EH (cell line): ENCODE measurements at regions not wholly inside any gene's neighbourhood (a gene's known extent, or its start where the extent isn't known, plus 50 kb on each side); places are given as distances from the start of the nearest gene placed in this dataset.
"Not testable (repeated sequence)": the region's sequence is repeated elsewhere in the genome, so short reads cannot be mapped to it uniquely, and the experiment has no call there.

Experiments used
- DNase-seq: peaks from one replicate; pipeline ENCODE4 v3.0.0-alpha.2; 2015; ENCODE audit warnings: low read depth

GRCh38 chr16:35196313-35196712 lies 1736.9 kb downstream of the TP53TG3F start:
- no peak for DNase-seq

GRCh38 chr16:35197656-35198055 lies 1738.2 kb downstream of the TP53TG3F start:
- no peak for DNase-seq

- DNase-seq, result no peak
Observed at GRCh38 chr16:35198223-35199199, 1739.1 kb downstream of the TP53TG3F start.

GRCh38 chr16:35200662-35201061 lies 1741.2 kb downstream of the TP53TG3F start:
- no peak for DNase-seq

GRCh38 chr16:35201151-35201550 lies 1741.7 kb downstream of the TP53TG3F start:
- DNase-seq, result no peak

GRCh38 chr16:35203636-35204035 lies 1744.2 kb downstream of the TP53TG3F start:
- no peak for DNase-seq

- DNase-seq, result no peak
Observed at GRCh38 chr16:35207059-35207999, 1747.9 kb downstream of the TP53TG3F start.

- DNase-seq, result no peak
Observed at GRCh38 chr16:35208001-35208935, 1748.9 kb downstream of the TP53TG3F start.

GRCh38 chr16:35210681-35211433 lies 1751.4 kb downstream of the TP53TG3F start:
- no peak for DNase-seq

GRCh38 chr16:35214840-35215239 lies 1755.4 kb downstream of the TP53TG3F start:
- DNase-seq, result no peak

GRCh38 chr16:35215287-35215686 lies 1755.9 kb downstream of the TP53TG3F start:
- no peak for DNase-seq

- DNase-seq, result not testable (repeated sequence)
Observed at GRCh38 chr16:35216261-35216660, 1756.8 kb downstream of the TP53TG3F start.

- DNase-seq, result no peak
Observed at GRCh38 chr16:35221482-35222185, 1762.2 kb downstream of the TP53TG3F start.

GRCh38 chr16:35234679-35235078 lies 1775.3 kb downstream of the TP53TG3F start:
- no peak for DNase-seq

- DNase-seq, result no peak
Observed at GRCh38 chr16:35239561-35239960, 1780.1 kb downstream of the TP53TG3F start.

GRCh38 chr16:35249051-35249450 lies 1789.6 kb downstream of the TP53TG3F start:
- no peak for DNase-seq

GRCh38 chr16:35252356-35252936 lies 1793.0 kb downstream of the TP53TG3F start:
- DNase-seq, result peak; percentile 0

GRCh38 chr16:35255186-35255803 lies 1795.9 kb downstream of the TP53TG3F start:
- no peak for DNase-seq

GRCh38 chr16:35255816-35256215 lies 1796.4 kb downstream of the TP53TG3F start:
- no peak for DNase-seq
